Fibroblast of lung (primary cell): ENCODE measurements at regions not wholly inside any gene's neighbourhood (a gene's known extent, or its start where the extent isn't known, plus 50 kb on each side); places are given as distances from the start of the nearest gene placed in this dataset.

ENCODE experiments used
- DNase-seq, 2 donors: peaks; one replicate each; pipeline versions ENCODE4 v3.0.0 to v3.0.0-alpha.2; 2010; ENCODE audit warnings: low read depth in 2 of 2
- H2AFZ ChIP-seq: 2 replicates; pipeline ENCODE4 v1.5.1; 2012; ENCODE audit warnings: low read length, control low read depth, inconsistent platforms
- H3K27ac ChIP-seq: 2 replicates; pipeline ENCODE4 v1.5.1; 2011; ENCODE audit warnings: low read length, control low read depth; ENCODE audit not compliant: insufficient read depth
- H3K27me3 ChIP-seq: 2 replicates; pipeline ENCODE4 v1.5.1; 2011; ENCODE audit warnings: mild to moderate bottlenecking, low read length; ENCODE audit not compliant: control insufficient read depth, insufficient read depth
- H3K36me3 ChIP-seq: 2 replicates; pipeline ENCODE4 v1.5.1; 2011; ENCODE audit warnings: low read length; ENCODE audit not compliant: control insufficient read depth, insufficient read depth
- H3K4me1 ChIP-seq: 2 replicates; pipeline ENCODE4 v1.5.1; 2011; ENCODE audit warnings: low read length; ENCODE audit not compliant: control insufficient read depth, insufficient read depth; ENCODE audit errors: extremely low read depth
- H3K4me2 ChIP-seq: 2 replicates; pipeline ENCODE4 v1.5.1; 2011; ENCODE audit warnings: low read length, control low read depth; ENCODE audit not compliant: insufficient read depth; ENCODE audit errors: extremely low read depth
- H3K4me3 ChIP-seq, 4 experiments: fragments of 200-600 bp in 1 of 4; sonication (generic) in 1 of 4; replicated peaks in 1 of 4; 2 replicates each; pipeline ENCODE4 v1.5.1; 2011 to 2016; ENCODE audit warnings: low read length in 4 of 4, low read depth in 3 of 4, mild to moderate bottlenecking in 3 of 4, control low read depth in 2 of 4, inconsistent platforms in 1 of 4, mixed read lengths in 1 of 4; ENCODE audit not compliant: insufficient read depth in 1 of 4; ENCODE audit errors: control extremely low read depth in 1 of 4
- H3K79me2 ChIP-seq: 2 replicates; pipeline ENCODE4 v1.5.1; 2012; ENCODE audit warnings: mild to moderate bottlenecking, low read length, inconsistent platforms; ENCODE audit not compliant: control insufficient read depth, insufficient read depth
- H3K9ac ChIP-seq: 2 replicates; pipeline ENCODE4 v1.5.1; 2011; ENCODE audit warnings: mild to moderate bottlenecking, low read length, control low read depth; ENCODE audit not compliant: insufficient read depth
- H3K9me3 ChIP-seq: 2 replicates; pipeline ENCODE4 v1.5.1; 2012; ENCODE audit warnings: low read depth, low read length; ENCODE audit not compliant: control insufficient read depth, insufficient read depth
- H4K20me1 ChIP-seq: 2 replicates; pipeline ENCODE4 v1.5.1; 2011; ENCODE audit warnings: low read length; ENCODE audit not compliant: control insufficient read depth, insufficient read depth; ENCODE audit errors: extremely low read depth
- EZH2 ChIP-seq: IDR thresholded peaks from 2 replicates; pipeline ENCODE4 v1.5.1; 2012; ENCODE audit warnings: low read length, control low read depth, mild to moderate bottlenecking; ENCODE audit errors: missing control alignments
- TF ChIP-seq, protein P1 (sequence below), 2 donors: IDR thresholded peaks in 1 of 2; conservative IDR thresholded peaks in 1 of 2; 1 replicate in 1 of 2; 2 replicates in 1 of 2; pipeline ENCODE4 v1.5.1; 2011 to 2012; ENCODE audit warnings: low read length in 2 of 2, control low read depth in 1 of 2, inconsistent platforms in 1 of 2, low read depth in 1 of 2, mild to moderate bottlenecking in 1 of 2

DNA sequence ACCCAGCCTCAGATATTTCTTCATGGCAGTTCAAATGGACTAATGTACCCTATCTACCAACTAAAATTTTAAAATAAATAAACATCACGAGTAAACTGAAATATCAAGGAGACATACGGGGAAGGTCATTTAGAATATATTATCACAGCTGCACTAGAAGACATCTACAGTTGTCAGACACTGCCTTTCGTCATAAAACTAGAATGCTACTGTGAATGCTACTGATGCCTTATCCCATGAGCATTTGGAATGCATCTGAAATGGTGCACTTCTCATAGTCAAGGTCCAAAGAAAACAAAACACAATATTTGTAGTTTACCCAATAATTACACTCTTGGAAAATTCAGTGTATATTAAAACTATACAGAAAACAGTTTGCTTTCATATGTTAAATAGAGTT is 165.2 kb downstream of the MREG start:
- H3K36me3 ChIP-seq = no peaks in the 10 kb centered on the region
- TF ChIP-seq, protein P1, sequence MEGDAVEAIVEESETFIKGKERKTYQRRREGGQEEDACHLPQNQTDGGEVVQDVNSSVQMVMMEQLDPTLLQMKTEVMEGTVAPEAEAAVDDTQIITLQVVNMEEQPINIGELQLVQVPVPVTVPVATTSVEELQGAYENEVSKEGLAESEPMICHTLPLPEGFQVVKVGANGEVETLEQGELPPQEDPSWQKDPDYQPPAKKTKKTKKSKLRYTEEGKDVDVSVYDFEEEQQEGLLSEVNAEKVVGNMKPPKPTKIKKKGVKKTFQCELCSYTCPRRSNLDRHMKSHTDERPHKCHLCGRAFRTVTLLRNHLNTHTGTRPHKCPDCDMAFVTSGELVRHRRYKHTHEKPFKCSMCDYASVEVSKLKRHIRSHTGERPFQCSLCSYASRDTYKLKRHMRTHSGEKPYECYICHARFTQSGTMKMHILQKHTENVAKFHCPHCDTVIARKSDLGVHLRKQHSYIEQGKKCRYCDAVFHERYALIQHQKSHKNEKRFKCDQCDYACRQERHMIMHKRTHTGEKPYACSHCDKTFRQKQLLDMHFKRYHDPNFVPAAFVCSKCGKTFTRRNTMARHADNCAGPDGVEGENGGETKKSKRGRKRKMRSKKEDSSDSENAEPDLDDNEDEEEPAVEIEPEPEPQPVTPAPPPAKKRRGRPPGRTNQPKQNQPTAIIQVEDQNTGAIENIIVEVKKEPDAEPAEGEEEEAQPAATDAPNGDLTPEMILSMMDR (conservative IDR thresholded peaks at IDR 0.05 in 1 of 2, IDR thresholded peaks at IDR 0.05 in 1 of 2; ENCODE audit: low read depth in 1 of 2, low read length in 2 of 2) = no peak
- no peak for TF ChIP-seq EZH2
- peaks cover 8% of the 10 kb centered on the region for H3K4me1 ChIP-seq
- H3K4me2 ChIP-seq = no peak overlapping the region
- no peaks in the 10 kb centered on the region for H4K20me1 ChIP-seq
- H3K4me3 ChIP-seq = no peak overlapping the region
- no peak for DNase-seq
- no peak overlapping the region for H2AFZ ChIP-seq
- H3K27ac ChIP-seq = no peak overlapping the region
- H3K27me3 ChIP-seq = no peaks in the 10 kb centered on the region
- no peak overlapping the region for H3K9ac ChIP-seq
- H3K9me3 ChIP-seq = no peaks in the 10 kb centered on the region
- no peaks in the 10 kb centered on the region for H3K79me2 ChIP-seq

DNA sequence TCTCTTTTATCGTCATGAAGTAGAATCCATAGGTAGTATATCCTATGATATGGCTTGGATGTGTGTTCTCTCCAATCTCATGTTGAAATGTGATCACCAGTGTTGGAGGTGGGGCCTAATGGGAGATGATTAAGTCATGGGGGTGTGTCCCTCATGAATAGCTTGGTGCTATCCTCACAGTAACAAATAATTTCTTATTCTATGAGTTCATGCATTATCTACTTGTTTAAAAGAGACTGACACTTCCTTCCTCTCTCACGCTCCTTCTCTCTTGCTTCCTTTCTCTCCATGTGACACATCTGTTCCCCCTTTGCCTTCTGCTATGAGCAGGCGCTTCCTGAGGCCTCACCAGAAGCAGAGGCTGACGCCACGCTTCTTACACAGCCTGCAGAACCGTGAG is 165.6 kb downstream of the MREG start:
- H3K4me1 ChIP-seq = peaks cover 12% of the 10 kb centered on the region
- H3K36me3 ChIP-seq = no peaks in the 10 kb centered on the region
- no peaks in the 10 kb centered on the region for H3K9me3 ChIP-seq
- no peaks in the 10 kb centered on the region for H3K27me3 ChIP-seq
- H3K27ac ChIP-seq = no peak overlapping the region
- no peak for DNase-seq
- H2AFZ ChIP-seq = no peak overlapping the region
- H3K4me3 ChIP-seq = no peak overlapping the region
- no peak overlapping the region for H3K4me2 ChIP-seq
- TF ChIP-seq, protein P1 (conservative IDR thresholded peaks at IDR 0.05 in 1 of 2, IDR thresholded peaks at IDR 0.05 in 1 of 2; ENCODE audit: low read depth in 1 of 2, low read length in 2 of 2) = no peak
- no peak for TF ChIP-seq EZH2
- no peak overlapping the region for H3K9ac ChIP-seq
- H3K79me2 ChIP-seq = no peaks in the 10 kb centered on the region
- no peaks in the 10 kb centered on the region for H4K20me1 ChIP-seq

DNA sequence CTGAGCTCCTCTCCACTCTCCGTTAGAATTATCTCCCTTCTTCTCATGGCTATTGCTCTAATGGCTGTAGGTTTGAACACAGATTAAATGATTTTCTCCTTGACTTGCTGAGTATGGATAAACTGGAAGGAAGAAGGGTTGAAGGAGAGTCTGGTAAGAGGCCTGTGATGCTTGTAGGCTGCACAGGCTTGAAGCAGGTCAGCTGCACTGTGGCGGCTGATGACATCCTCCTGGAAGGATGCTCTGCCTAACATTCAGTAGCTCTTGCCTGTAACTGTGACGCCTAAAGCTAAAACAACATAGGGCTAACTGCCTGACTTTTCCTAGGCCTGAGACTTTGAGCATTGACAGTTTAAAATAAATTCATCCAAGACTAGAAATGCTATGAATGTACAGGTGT is 166.3 kb downstream of the MREG start:
- no peaks in the 10 kb centered on the region for H3K27me3 ChIP-seq
- H3K36me3 ChIP-seq = no peaks in the 10 kb centered on the region
- H3K9ac ChIP-seq = no peak overlapping the region
- H3K9me3 ChIP-seq = no peaks in the 10 kb centered on the region
- H3K4me1 ChIP-seq = peaks cover 12% of the 10 kb centered on the region
- no peak overlapping the region for H3K4me2 ChIP-seq
- no peak overlapping the region for H2AFZ ChIP-seq
- no peak overlapping the region for H3K27ac ChIP-seq
- no peak for DNase-seq
- H4K20me1 ChIP-seq = no peaks in the 10 kb centered on the region
- no peak overlapping the region for H3K4me3 ChIP-seq
- TF ChIP-seq, protein P1 (conservative IDR thresholded peaks at IDR 0.05 in 1 of 2, IDR thresholded peaks at IDR 0.05 in 1 of 2; ENCODE audit: low read depth in 1 of 2, low read length in 2 of 2) = no peak
- TF ChIP-seq EZH2 = no peak
- no peaks in the 10 kb centered on the region for H3K79me2 ChIP-seq
